ENCODE measurements at regions not wholly inside any gene's neighbourhood (a gene's known extent, or its start where the extent isn't known, plus 50 kb on each side); places are given as distances from the start of the nearest gene placed in this dataset.
"Not testable (repeated sequence)": the region's sequence is repeated elsewhere in the genome, so short reads cannot be mapped to it uniquely, and the experiment has no call there.

DNA sequence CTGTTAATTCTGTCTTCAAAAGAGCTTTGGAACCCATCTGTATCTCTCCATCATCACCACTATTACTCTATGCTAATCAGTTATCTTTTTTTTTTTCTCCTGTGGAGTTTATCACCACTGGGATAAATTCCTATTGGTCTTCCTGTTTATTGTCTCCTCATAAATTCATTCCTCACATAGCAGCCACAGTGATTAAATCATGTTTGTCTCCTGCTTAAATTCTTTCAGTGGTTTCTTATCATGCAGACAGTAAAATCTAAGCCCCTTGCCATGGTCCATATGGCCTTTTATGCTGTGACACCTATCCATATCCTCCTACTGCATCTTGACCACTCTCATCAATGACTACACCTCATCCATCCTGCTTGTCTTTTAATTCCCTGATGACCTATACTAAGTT, 239.8 kb upstream of the ZEB2 start:
- TF ChIP-seq, protein P1, sequence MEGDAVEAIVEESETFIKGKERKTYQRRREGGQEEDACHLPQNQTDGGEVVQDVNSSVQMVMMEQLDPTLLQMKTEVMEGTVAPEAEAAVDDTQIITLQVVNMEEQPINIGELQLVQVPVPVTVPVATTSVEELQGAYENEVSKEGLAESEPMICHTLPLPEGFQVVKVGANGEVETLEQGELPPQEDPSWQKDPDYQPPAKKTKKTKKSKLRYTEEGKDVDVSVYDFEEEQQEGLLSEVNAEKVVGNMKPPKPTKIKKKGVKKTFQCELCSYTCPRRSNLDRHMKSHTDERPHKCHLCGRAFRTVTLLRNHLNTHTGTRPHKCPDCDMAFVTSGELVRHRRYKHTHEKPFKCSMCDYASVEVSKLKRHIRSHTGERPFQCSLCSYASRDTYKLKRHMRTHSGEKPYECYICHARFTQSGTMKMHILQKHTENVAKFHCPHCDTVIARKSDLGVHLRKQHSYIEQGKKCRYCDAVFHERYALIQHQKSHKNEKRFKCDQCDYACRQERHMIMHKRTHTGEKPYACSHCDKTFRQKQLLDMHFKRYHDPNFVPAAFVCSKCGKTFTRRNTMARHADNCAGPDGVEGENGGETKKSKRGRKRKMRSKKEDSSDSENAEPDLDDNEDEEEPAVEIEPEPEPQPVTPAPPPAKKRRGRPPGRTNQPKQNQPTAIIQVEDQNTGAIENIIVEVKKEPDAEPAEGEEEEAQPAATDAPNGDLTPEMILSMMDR (IDR thresholded peaks at IDR 0.05; ENCODE audit: low read depth, low read length, missing control alignments), result no peak
- no peak overlapping the region for H3K4me3 ChIP-seq (ENCODE audit: low read depth, low read length)
- DNase-seq (ENCODE audit: low read depth), result no peak

DNA sequence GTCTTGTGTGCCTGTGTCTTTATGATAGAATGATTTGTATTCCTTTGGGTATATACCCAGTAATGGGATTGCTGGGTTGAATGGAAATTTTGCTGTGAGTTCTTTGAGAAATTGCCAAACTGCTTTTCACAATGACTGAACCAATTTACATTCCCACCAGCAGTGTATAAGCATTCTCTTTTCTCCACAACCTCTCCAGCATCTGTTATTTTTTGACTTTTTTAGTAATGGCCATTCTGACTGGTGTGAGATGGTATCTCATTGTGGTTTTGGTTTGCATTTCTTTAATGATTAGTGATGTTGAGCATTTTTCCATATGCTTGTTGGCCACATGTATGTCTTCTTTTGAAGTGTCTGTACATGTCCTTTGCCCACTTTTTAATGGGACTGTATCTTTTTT, 238.3 kb upstream of the ZEB2 start:
- not testable (repeated sequence) for DNase-seq (ENCODE audit: low read depth); H3K4me3 ChIP-seq (ENCODE audit: low read depth, low read length)

DNA sequence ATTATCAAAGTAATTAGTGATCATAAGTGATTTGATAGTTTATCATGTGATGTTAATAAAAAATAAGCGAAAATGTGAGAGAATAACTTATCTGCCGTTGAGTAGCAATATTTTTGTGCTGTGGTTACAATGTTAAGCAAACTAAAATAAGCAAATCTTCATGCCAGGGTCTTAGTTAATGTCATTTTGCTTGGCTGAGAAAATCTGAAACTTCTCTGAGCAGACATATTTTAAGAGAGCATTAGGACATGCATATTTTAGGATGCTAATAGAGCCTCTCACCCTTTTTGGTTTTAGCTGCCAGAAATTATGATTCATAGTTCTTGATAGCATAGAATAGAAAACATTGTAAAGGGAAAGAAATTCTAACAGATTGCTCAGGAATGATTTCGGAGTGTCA, 233.5 kb upstream of the ZEB2 start:
- TF ChIP-seq, protein P1 (IDR thresholded peaks at IDR 0.05; ENCODE audit: low read depth, low read length, missing control alignments), result no peak

DNA sequence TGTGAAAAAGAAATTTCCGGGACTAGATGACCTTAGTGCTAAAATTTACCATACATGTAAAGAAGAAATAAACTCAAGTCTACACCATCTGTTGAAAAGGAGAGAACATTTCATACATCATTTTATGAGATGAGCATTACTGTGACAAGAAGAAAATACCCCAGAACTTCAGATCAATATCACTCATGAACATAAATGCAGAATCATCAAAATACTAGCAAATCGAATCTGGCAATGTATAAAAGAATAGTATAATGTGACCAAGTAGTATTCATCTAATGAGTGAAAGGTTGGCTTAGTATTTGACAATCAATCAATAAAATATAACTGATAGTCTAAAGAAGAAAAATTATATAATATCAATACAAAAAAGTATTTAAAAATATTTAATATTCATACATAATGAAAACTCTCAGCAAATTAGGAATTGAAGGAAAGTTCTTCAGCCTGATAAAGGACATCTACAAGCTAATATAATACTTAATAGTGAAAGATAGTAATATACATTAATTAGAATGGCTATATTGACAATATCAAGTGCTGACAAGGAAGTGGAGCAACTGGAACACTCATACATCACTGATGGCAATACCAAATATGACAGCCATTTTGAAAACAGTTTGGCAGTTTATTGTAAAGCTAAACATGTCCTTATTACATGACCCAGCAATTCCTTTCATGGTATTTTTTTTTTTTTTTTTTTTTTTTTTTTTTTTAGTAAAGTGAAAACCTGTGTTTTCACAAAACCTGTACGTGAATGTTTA, 231.4 kb upstream of the ZEB2 start:
- DNase-seq (ENCODE audit: low read depth), result no peak
- TF ChIP-seq, protein P1 (IDR thresholded peaks at IDR 0.05; ENCODE audit: low read depth, low read length, missing control alignments), result no peak
- H3K4me3 ChIP-seq (ENCODE audit: low read depth, low read length), result no peak overlapping the region

More for the DNA sequence above, 233.5 kb upstream of the ZEB2 start:
- DNase-seq (ENCODE audit: low read depth), result no peak
- no peak overlapping the region for H3K4me3 ChIP-seq (ENCODE audit: low read depth, low read length)

DNA sequence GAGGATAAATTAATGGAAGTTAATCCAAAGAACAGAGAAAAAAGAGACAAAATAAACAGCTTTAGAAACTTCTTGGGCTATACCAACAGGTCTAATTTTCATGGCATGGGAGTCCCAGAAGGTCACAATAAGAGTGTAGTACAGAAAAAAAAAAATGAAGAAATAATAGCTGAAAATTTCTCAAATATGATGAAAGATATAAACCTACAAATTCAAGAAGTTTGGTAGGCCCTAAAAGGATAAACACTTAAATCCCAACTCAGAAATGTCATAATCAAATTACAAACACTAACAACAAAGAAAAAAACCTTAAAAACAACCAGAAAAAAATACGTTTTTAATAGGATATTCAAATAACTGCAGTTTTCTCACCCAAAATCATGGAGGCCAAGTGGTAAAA, 229.3 kb upstream of the ZEB2 start:
- no peak overlapping the region for H3K4me3 ChIP-seq (ENCODE audit: low read depth, low read length)
- no peak for DNase-seq (ENCODE audit: low read depth)
- TF ChIP-seq, protein P1 (IDR thresholded peaks at IDR 0.05; ENCODE audit: low read depth, low read length, missing control alignments), result no peak

DNA sequence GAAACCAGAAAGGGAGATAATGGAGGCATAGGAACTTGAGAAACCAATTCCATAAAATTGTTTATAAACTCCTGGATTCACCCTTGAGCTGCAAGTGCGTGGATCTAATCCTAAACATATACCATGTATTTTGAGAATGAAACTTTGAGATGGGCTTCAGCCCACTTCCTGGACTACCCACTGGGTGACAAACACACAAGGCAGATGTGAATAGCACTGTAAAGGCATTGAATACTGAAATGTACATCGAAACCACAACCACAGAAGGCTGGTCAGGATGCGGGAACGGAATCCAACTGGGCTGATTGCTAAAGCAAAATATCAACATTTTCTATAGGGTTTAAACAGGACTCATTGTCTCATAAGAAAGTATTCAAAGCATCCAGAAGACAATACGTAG, 228.5 kb upstream of the ZEB2 start:
- H3K4me3 ChIP-seq (ENCODE audit: low read depth, low read length), result no peak overlapping the region
- DNase-seq (ENCODE audit: low read depth), result no peak
- TF ChIP-seq, protein P1 (IDR thresholded peaks at IDR 0.05; ENCODE audit: low read depth, low read length, missing control alignments), result no peak

DNA sequence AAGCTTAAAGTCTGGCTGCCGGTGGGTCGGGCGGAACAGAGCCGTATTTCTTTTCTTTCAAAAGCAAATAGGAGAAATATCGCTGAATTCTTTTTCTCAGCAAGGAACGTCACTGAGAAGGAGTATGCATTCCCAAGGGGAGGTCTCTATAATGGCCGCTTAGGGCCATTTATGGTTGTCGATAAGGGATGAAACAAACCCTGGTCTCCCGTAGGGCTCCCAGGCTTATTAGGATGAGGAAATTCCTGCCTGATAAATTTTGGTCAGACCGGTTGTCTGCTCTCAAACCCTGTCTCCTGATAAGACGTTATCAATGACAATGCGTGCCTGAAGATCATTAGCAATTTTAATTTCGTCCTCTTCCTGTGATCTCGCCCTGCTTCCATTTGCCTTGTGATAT, 227.7 kb upstream of the ZEB2 start:
- TF ChIP-seq, protein P1 (IDR thresholded peaks at IDR 0.05; ENCODE audit: low read depth, low read length, missing control alignments), result no peak
- no peak overlapping the region for H3K4me3 ChIP-seq (ENCODE audit: low read depth, low read length)
- DNase-seq (ENCODE audit: low read depth), result no peak

Measured in GM12864 (cell line).